PC-3 (cell line): ENCODE measurements at regions not wholly inside any gene's neighbourhood (a gene's known extent, or its start where the extent isn't known, plus 50 kb on each side); places are given as distances from the start of the nearest gene placed in this dataset.

Source experiments
- CTCF ChIP-seq: fragments of 300-600 bp; sonication (generic); conservative IDR thresholded peaks from 2 replicates; pipeline ENCODE4 v1.5.1; 2017; ENCODE audit warnings: antibody characterized with exemption, low read depth, mild to moderate bottlenecking, low read length
- EZH2phosphoT487 ChIP-seq: fragments of 300-600 bp; sonication (generic); IDR thresholded peaks from 2 replicates; pipeline ENCODE4 v1.6.1; 2018; ENCODE audit warnings: mild to moderate bottlenecking, antibody characterized with exemption, low read length, borderline replicate concordance

GRCh38 chr6:1049900-1050299 is 262.0 kb upstream of the FOXQ1 start:
- no peak for TF ChIP-seq CTCF
- TF ChIP-seq EZH2phosphoT487: no peak
